Caco-2 (cell line): ENCODE measurements at regions not wholly inside any gene's neighbourhood (a gene's known extent, or its start where the extent isn't known, plus 50 kb on each side); places are given as distances from the start of the nearest gene placed in this dataset.

Experiments used
- BruUV-seq: library from RNA; stranded (reverse); fragments of 400-500 nt; replicated peaks from 2 replicates; lab custom pipeline; 2021; lab: Mats Ljungman, UMichigan
- CTCF ChIA-PET: fragments of 300-600 bp; sonication (Branson Sonifier 250); formaldehyde crosslinking; loops from one replicate; lab custom pipeline; 2022; ENCODE audit warnings: antibody characterized with exemption; lab: Charles Lee
- POLR2A ChIA-PET: fragments of 300-600 bp; sonication (Branson Sonifier 250); formaldehyde crosslinking; loops from one replicate; lab custom pipeline; 2022; ENCODE audit warnings: antibody characterized with exemption; lab: Charles Lee
- DNase-seq, 2 experiments: peaks; one replicate each; pipeline versions ENCODE4 v3.0.0 to v3.0.0-alpha.2; 2020 to 2022
- H3K27me3 ChIP-seq: replicated peaks from 2 replicates; pipeline ENCODE4 v1.6.0; 2011; ENCODE audit warnings: low read length; ENCODE audit not compliant: control insufficient read depth, insufficient read depth
- H3K36me3 ChIP-seq: 2 replicates; pipeline ENCODE4 v1.5.1; 2011; ENCODE audit warnings: low read length; ENCODE audit not compliant: control insufficient read depth, insufficient read depth
- H3K4me1 ChIP-seq: fragments of 250-450 bp; sonication (Bioruptor Pico); 2 replicates; pipeline ENCODE4 v1.5.1; 2020; ENCODE audit warnings: mild to moderate bottlenecking
- H3K4me3 ChIP-seq: 2 replicates; pipeline ENCODE4 v1.5.1; 2011; ENCODE audit warnings: low read depth, mild to moderate bottlenecking, control low read depth, low read length
- H3K9me3 ChIP-seq: fragments of 250-450 bp; sonication (Bioruptor Pico); 2 replicates; pipeline ENCODE4 v1.5.1; 2020; ENCODE audit warnings: mild to moderate bottlenecking, moderate library complexity
- H3K27ac Mint-ChIP-seq: one replicate; pipeline ENCODE4 v1.8.0; 2022; ENCODE audit warnings: mixed read lengths; ENCODE audit not compliant: unreplicated experiment
- H3K27me3 Mint-ChIP-seq: one replicate; pipeline ENCODE4 v1.8.0; 2022; ENCODE audit warnings: mixed read lengths; ENCODE audit not compliant: insufficient read depth, unreplicated experiment
- H3K36me3 Mint-ChIP-seq: one replicate; pipeline ENCODE4 v1.8.0; 2022; ENCODE audit warnings: mild to moderate bottlenecking, mixed read lengths; ENCODE audit not compliant: insufficient read depth, unreplicated experiment
- H3K4me1 Mint-ChIP-seq: one replicate; pipeline ENCODE4 v1.8.0; 2022; ENCODE audit warnings: low read depth, mixed read lengths; ENCODE audit not compliant: unreplicated experiment
- H3K4me3 Mint-ChIP-seq: one replicate; pipeline ENCODE4 v1.8.0; 2022; ENCODE audit warnings: mild to moderate bottlenecking, moderate library complexity, mixed read lengths; ENCODE audit not compliant: unreplicated experiment
- H3K9me3 Mint-ChIP-seq: one replicate; pipeline ENCODE4 v1.8.0; 2022; ENCODE audit warnings: mixed read lengths; ENCODE audit not compliant: unreplicated experiment
- CTCF ChIP-seq, 2 experiments: fragments of 200-600 bp in 1 of 2; IDR thresholded peaks; 1 replicate in 1 of 2; 2 replicates in 1 of 2; pipeline versions ENCODE4 v1.5.1 to v1.8.0; 2011 to 2022; ENCODE audit warnings: antibody characterized with exemption in 1 of 2, control low read depth in 1 of 2, inconsistent platforms in 1 of 2, low read depth in 1 of 2, low read length in 1 of 2, mild to moderate bottlenecking in 1 of 2, moderate library complexity in 1 of 2; ENCODE audit not compliant: insufficient read depth in 1 of 2, severe bottlenecking in 1 of 2, unreplicated experiment in 1 of 2
- intact Hi-C: fragments of 100-400 bp; cut with micrococcal nuclease; formaldehyde crosslinking; loops from one replicate; pipeline ENCODE4 v1.10.0; 2022; ENCODE audit not compliant: unreplicated experiment

GRCh38 chr10:28945959-28946358 lies 268.6 kb downstream of the BAMBI start:
- BruUV-seq: no TSS peak
- no peak for DNase-seq
- Histone ChIP-seq H3K9me3 (no peaks in the 10 kb centered on the region), H3K27me3 (no peaks in the 10 kb centered on the region), H3K36me3 (no peaks in the 10 kb centered on the region), H3K4me1 (peaks cover 20% of the 10 kb centered on the region), H3K4me3 (no peak overlapping the region)
- ChIA-PET POLR2A (no interaction called here), CTCF (no interaction called here)
- H3K9me3 Mint-ChIP-seq: peaks cover 24% of the 10 kb centered on the region
- peaks cover 57% of the 10 kb centered on the region for H3K4me1 Mint-ChIP-seq
- H3K4me3 Mint-ChIP-seq: no peak overlapping the region
- no peaks in the 10 kb centered on the region for H3K27me3 Mint-ChIP-seq
- H3K36me3 Mint-ChIP-seq: peaks cover 12% of the 10 kb centered on the region
- intact Hi-C loops: no loop called here
- no peak overlapping the region for H3K27ac Mint-ChIP-seq
- TF ChIP-seq CTCF (IDR thresholded peaks at IDR 0.05; ENCODE audit: insufficient read depth in 1 of 2, low read depth in 1 of 2, low read length in 1 of 2, severe bottlenecking in 1 of 2, unreplicated experiment in 1 of 2): no peak

DNA sequence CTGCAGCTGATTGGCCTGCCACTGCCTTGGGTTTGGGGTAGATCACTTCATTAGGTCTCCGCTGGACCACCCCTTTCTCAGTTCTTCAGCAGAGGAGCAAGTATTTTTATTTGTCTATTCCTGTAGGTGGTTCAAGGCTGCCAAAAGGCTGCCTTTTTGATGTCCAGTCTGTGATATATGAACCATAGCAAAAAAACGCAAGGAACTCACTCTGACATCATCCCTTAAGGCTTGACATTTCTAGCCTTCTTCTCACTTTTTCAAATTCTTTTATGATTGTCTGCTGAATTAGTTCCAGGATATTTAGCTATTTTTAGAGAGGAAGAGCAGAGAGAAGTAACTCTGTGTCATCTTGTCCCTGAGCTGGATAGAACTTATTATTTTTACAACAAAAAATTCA lies 269.2 kb downstream of the BAMBI start:
- H3K9me3 Mint-ChIP-seq: peaks cover 28% of the 10 kb centered on the region
- Histone ChIP-seq H3K9me3 (no peaks in the 10 kb centered on the region), H3K27me3 (no peaks in the 10 kb centered on the region), H3K4me1 (peaks cover 16% of the 10 kb centered on the region), H3K4me3 (no peak overlapping the region), H3K36me3 (no peaks in the 10 kb centered on the region)
- BruUV-seq: no TSS peak
- intact Hi-C loops: no loop called here
- H3K27me3 Mint-ChIP-seq: no peaks in the 10 kb centered on the region
- POLR2A ChIA-PET: no interaction called here
- CTCF ChIA-PET: no interaction called here
- H3K4me3 Mint-ChIP-seq: no peak overlapping the region
- TF ChIP-seq CTCF (IDR thresholded peaks at IDR 0.05; ENCODE audit: insufficient read depth in 1 of 2, low read depth in 1 of 2, low read length in 1 of 2, severe bottlenecking in 1 of 2, unreplicated experiment in 1 of 2): no peak
- DNase-seq: no peak
- peak overlapping the region; percentile 11 for H3K27ac Mint-ChIP-seq
- peaks cover 12% of the 10 kb centered on the region for H3K36me3 Mint-ChIP-seq
- H3K4me1 Mint-ChIP-seq: peaks cover 58% of the 10 kb centered on the region

GRCh38 chr10:28947171-28947570 lies 269.9 kb downstream of the BAMBI start:
- Histone ChIP-seq H3K9me3 (no peaks in the 10 kb centered on the region), H3K4me3 (no peak overlapping the region), H3K27me3 (no peaks in the 10 kb centered on the region), H3K36me3 (no peaks in the 10 kb centered on the region), H3K4me1 (peaks cover 16% of the 10 kb centered on the region)
- H3K4me3 Mint-ChIP-seq: no peak overlapping the region
- no TSS peak for BruUV-seq
- CTCF ChIA-PET: no interaction called here
- POLR2A ChIA-PET: no interaction called here
- H3K27ac Mint-ChIP-seq: peak overlapping the region; percentile 11
- H3K36me3 Mint-ChIP-seq: peaks cover 12% of the 10 kb centered on the region
- intact Hi-C loops: no loop called here
- no peaks in the 10 kb centered on the region for H3K27me3 Mint-ChIP-seq
- DNase-seq: no peak
- no peak for TF ChIP-seq CTCF (IDR thresholded peaks at IDR 0.05; ENCODE audit: insufficient read depth in 1 of 2, low read depth in 1 of 2, low read length in 1 of 2, severe bottlenecking in 1 of 2, unreplicated experiment in 1 of 2)
- peaks cover 59% of the 10 kb centered on the region for H3K4me1 Mint-ChIP-seq
- H3K9me3 Mint-ChIP-seq: peaks cover 34% of the 10 kb centered on the region
